NOMO-1 (cell line): ENCODE measurements at regions not wholly inside any gene's neighbourhood (a gene's known extent, or its start where the extent isn't known, plus 50 kb on each side); places are given as distances from the start of the nearest gene placed in this dataset.

Experiments used
- DNase-seq, 2 experiments: peaks; one replicate each; lab custom pipeline; 2025; ENCODE audit not compliant: unreplicated experiment in 2 of 2; lab: John Stamatoyannopoulos, UW

GRCh38 chr15:94887391-94887790 is 656.0 kb downstream of the MCTP2 start:
- DNase-seq = no peak

GRCh38 chr15:94889153-94889552 is 657.8 kb downstream of the MCTP2 start:
- DNase-seq = no peak

GRCh38 chr15:94893091-94893490 is 661.7 kb downstream of the MCTP2 start:
- no peak for DNase-seq

GRCh38 chr15:94894056-94894455 is 662.7 kb downstream of the MCTP2 start:
- no peak for DNase-seq

- DNase-seq = no peak
Measured at GRCh38 chr15:94909510-94909909, 678.1 kb downstream of the MCTP2 start.

- no peak for DNase-seq
Measured at GRCh38 chr15:94910166-94910565, 678.8 kb downstream of the MCTP2 start.

- DNase-seq = no peak
Measured at GRCh38 chr15:94912760-94913159, 681.4 kb downstream of the MCTP2 start.

- no peak for DNase-seq
Measured at GRCh38 chr15:94917068-94917467, 685.7 kb downstream of the MCTP2 start.

GRCh38 chr15:94921936-94922335 is 690.6 kb downstream of the MCTP2 start:
- DNase-seq = no peak

GRCh38 chr15:94924057-94924456 is 692.7 kb downstream of the MCTP2 start:
- DNase-seq = no peak

GRCh38 chr15:94924971-94925598 is 693.7 kb downstream of the MCTP2 start:
- no peak for DNase-seq

GRCh38 chr15:94925680-94926079 is 694.3 kb downstream of the MCTP2 start:
- no peak for DNase-seq

GRCh38 chr15:94927003-94927402 is 695.6 kb downstream of the MCTP2 start:
- DNase-seq = no peak

- no peak for DNase-seq
Measured at GRCh38 chr15:94929282-94929681, 697.9 kb downstream of the MCTP2 start.

- no peak for DNase-seq
Measured at GRCh38 chr15:94930441-94930840, 699.1 kb downstream of the MCTP2 start.

GRCh38 chr15:94930960-94931359 is 699.6 kb downstream of the MCTP2 start:
- no peak for DNase-seq

- DNase-seq = no peak
Measured at GRCh38 chr15:94934440-94934839, 703.1 kb downstream of the MCTP2 start.

GRCh38 chr15:94937242-94937641 is 705.9 kb downstream of the MCTP2 start:
- DNase-seq = no peak

GRCh38 chr15:94943888-94944287 is 712.5 kb downstream of the MCTP2 start:
- no peak for DNase-seq

- DNase-seq = no peak
Measured at GRCh38 chr15:94951538-94951937, 720.2 kb downstream of the MCTP2 start.

GRCh38 chr15:94963953-94964352 is 732.6 kb downstream of the MCTP2 start:
- DNase-seq = no peak

- no peak for DNase-seq
Measured at GRCh38 chr15:94965593-94965992, 734.2 kb downstream of the MCTP2 start.

- DNase-seq = no peak
Measured at GRCh38 chr15:94968133-94968532, 736.8 kb downstream of the MCTP2 start.
